HepG2 (cell line): ENCODE measurements at regions not wholly inside any gene's neighbourhood (a gene's known extent, or its start where the extent isn't known, plus 50 kb on each side); places are given as distances from the start of the nearest gene placed in this dataset.

ENCODE experiments used
- ATAC-seq: fragments of 200-7000 bp; cut with Tn5 transposase; 3 replicates; pipeline ENCODE4 v1.9.1; 2020; ENCODE audit warnings: mild to moderate bottlenecking, moderate library complexity
- BruUV-seq: library from RNA; stranded (reverse); fragments of 400-500 nt; replicated peaks from 2 replicates; lab custom pipeline; 2021; lab: Mats Ljungman, UMichigan
- CTCF ChIA-PET: fragments of 300-600 bp; formaldehyde crosslinking; extraction: SDS; loops from one replicate; lab custom pipeline; 2021; ENCODE audit warnings: low total read pairs, inconsistent platforms, low intra/inter-chr PET ratio; lab: Yijun Ruan, JAX
- POLR2A ChIA-PET: fragments of 350-600 bp; sonication (Branson Sonifier 250); formaldehyde crosslinking; loops from one replicate; lab custom pipeline; 2020; ENCODE audit warnings: antibody characterized with exemption, inconsistent platforms; lab: Yijun Ruan, JAX
- DNase-seq: peaks from one replicate; pipeline ENCODE4 v3.0.0-alpha.2; 2015; ENCODE audit warnings: low spot score
- FAIRE-seq: peaks from 3 replicates; lab custom pipeline; 2011; peaks lifted over from hg19 to GRCh38; lab: Jason Lieb, UNC
- H2AFZ ChIP-seq: one replicate; pipeline ENCODE4 v1.6.1; 2011; ENCODE audit warnings: low read length, inconsistent platforms
- H3K27ac ChIP-seq: fragments of 300-600 bp; 3 replicates; pipeline ENCODE4 v1.8.0; 2011; ENCODE audit warnings: mixed run types, mild to moderate bottlenecking, mixed read lengths, low read length, inconsistent platforms; ENCODE audit not compliant: insufficient read depth; ENCODE audit errors: extremely low read length
- H3K27me3 ChIP-seq, 2 experiments: fragments of 200-600 bp in 1 of 2; 2 replicates in 1 of 2; 3 replicates in 1 of 2; pipeline versions ENCODE4 v1.6.0 to v1.8.0; 2011; ENCODE audit warnings: low read length in 2 of 2, mild to moderate bottlenecking in 2 of 2, moderate library complexity in 2 of 2, inconsistent platforms in 1 of 2; ENCODE audit not compliant: insufficient read depth in 2 of 2, control insufficient read depth in 1 of 2
- H3K36me3 ChIP-seq, 2 experiments: fragments of 200-600 bp in 1 of 2; replicated peaks in 1 of 2; 2 replicates in 1 of 2; 3 replicates in 1 of 2; pipeline versions ENCODE4 v1.5.1 to v1.8.0; 2011; ENCODE audit warnings: low read length in 2 of 2, inconsistent platforms in 1 of 2; ENCODE audit not compliant: insufficient read depth in 2 of 2, control insufficient read depth in 1 of 2
- H3K4me1 ChIP-seq: 2 replicates; pipeline ENCODE4 v1.5.1; 2012; ENCODE audit warnings: low read length, inconsistent platforms; ENCODE audit not compliant: insufficient read depth
- H3K4me2 ChIP-seq: 2 replicates; pipeline ENCODE4 v1.6.0; 2011; ENCODE audit warnings: low read depth, low read length, inconsistent platforms
- H3K4me3 ChIP-seq, 3 experiments: fragments of 200-600 bp in 1 of 3; sonication (generic), shearing (Covaris generic) in 1 of 3; replicated peaks in 1 of 3; 2 replicates each; pipeline ENCODE4 v1.5.1; 2011 to 2016; ENCODE audit warnings: low read length in 3 of 3, inconsistent platforms in 2 of 3, low read depth in 2 of 3, mild to moderate bottlenecking in 2 of 3, control low read depth in 1 of 3, mixed read lengths in 1 of 3; ENCODE audit not compliant: insufficient read depth in 1 of 3
- H3K79me2 ChIP-seq: one replicate; pipeline ENCODE4 v1.6.1; 2011; ENCODE audit warnings: low read length, inconsistent platforms; ENCODE audit not compliant: insufficient read depth
- H3K9ac ChIP-seq: 2 replicates; pipeline ENCODE4 v1.6.0; 2011; ENCODE audit warnings: mild to moderate bottlenecking, low read depth, low read length, inconsistent platforms; ENCODE audit not compliant: insufficient read depth
- H3K9me3 ChIP-seq: 2 replicates; pipeline ENCODE4 v1.5.1; 2012; ENCODE audit warnings: mild to moderate bottlenecking, low read length
- H4K20me1 ChIP-seq: 2 replicates; pipeline ENCODE4 v1.6.0; 2011; ENCODE audit warnings: inconsistent platforms, mild to moderate bottlenecking, low read length, moderate library complexity; ENCODE audit not compliant: insufficient read depth
- MAFF ChIP-seq: IDR thresholded peaks from 2 replicates; pipeline ENCODE4 v1.6.1; 2011; ENCODE audit warnings: low read depth, low read length, improper control_type of control experiment
- MAFK ChIP-seq, 2 experiments: IDR thresholded peaks in 1 of 2; conservative IDR thresholded peaks in 1 of 2; 2 replicates each; pipeline ENCODE4 v1.6.1; 2011; ENCODE audit warnings: improper control_type of control experiment in 2 of 2, low read length in 2 of 2
- ZNF251 ChIP-seq: sonication (generic); formaldehyde crosslinking; IDR thresholded peaks from 2 replicates; pipeline ENCODE4 v1.9.0; 2021; ENCODE audit warnings: mild to moderate bottlenecking, missing genetic modification reagents
- ZNF501 ChIP-seq: sonication (generic); formaldehyde crosslinking; IDR thresholded peaks from 2 replicates; pipeline ENCODE4 v1.5.1; 2020; ENCODE audit warnings: mild to moderate bottlenecking, moderate library complexity, missing genetic modification reagents
- WGBS: methylation state at CpG from one replicate; pipeline ENCODE4 v1.1.6; 2017; ENCODE audit warnings: low lambda C conversion rate; 5-methylcytosine and 5-hydroxymethylcytosine counted together
- in situ Hi-C: cut with HindIII; loops from 2 replicates; pipeline ENCODE4 v1.10.0; 2017; ENCODE audit warnings: low pct_unique_long_range_greater_than_20kb; ENCODE audit not compliant: extremely low pct_ligation_motif_present
- intact Hi-C: fragments of 100-400 bp; cut with micrococcal nuclease; formaldehyde crosslinking; loops from one replicate; pipeline ENCODE4 v1.10.0; 2022; ENCODE audit not compliant: unreplicated experiment
- TF ChIP-seq, protein P1 (sequence below): sonication (generic); formaldehyde crosslinking; IDR thresholded peaks from 2 replicates; pipeline ENCODE4 v1.9.0; 2021; ENCODE audit warnings: missing genetic modification reagents, mild to moderate bottlenecking, borderline replicate concordance
- TF ChIP-seq, protein P2 (sequence below): sonication (generic); formaldehyde crosslinking; IDR thresholded peaks from 2 replicates; pipeline ENCODE4 v1.4.0; 2020; ENCODE audit warnings: mild to moderate bottlenecking, missing genetic modification reagents

DNA sequence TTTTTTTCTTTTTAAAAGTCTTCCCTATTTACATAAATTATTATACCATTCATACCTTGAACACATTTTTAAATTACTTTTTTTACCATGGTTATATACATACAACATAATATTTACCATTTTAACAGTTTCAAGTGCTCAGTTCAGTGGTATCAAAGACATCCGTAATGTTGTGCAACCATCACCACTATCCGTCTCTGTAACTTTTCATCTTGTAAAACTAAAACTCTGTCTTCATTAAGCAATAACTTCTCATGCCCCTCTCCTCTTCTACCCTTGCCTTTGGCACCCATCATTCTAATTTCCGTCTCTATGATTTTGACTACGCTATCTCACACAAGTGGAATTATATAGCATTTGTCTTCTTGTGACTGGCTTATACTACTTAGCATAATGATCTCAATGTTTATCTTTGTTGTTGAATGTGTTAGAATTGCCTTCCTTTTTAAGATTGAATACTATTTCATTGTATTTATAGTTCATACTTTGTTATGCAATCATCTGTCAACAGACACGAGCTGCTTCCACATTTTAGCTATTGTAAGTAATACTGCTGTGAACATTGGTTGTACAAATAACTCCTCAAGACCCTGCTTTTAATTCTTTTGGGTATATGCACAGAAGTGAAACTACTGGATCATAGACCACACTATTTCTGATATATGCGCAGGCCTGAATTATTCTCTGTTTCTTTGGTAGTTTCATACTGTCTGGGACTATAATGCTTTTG lies 689.5 kb upstream of the NCAM2 start (continued):
- TF ChIP-seq, protein P1, sequence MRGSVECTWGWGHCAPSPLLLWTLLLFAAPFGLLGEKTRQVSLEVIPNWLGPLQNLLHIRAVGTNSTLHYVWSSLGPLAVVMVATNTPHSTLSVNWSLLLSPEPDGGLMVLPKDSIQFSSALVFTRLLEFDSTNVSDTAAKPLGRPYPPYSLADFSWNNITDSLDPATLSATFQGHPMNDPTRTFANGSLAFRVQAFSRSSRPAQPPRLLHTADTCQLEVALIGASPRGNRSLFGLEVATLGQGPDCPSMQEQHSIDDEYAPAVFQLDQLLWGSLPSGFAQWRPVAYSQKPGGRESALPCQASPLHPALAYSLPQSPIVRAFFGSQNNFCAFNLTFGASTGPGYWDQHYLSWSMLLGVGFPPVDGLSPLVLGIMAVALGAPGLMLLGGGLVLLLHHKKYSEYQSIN (CRISPR knock-in tag) = no peak
- no peak for TF ChIP-seq ZNF251 (CRISPR knock-in tag)
- TF ChIP-seq, protein P2, sequence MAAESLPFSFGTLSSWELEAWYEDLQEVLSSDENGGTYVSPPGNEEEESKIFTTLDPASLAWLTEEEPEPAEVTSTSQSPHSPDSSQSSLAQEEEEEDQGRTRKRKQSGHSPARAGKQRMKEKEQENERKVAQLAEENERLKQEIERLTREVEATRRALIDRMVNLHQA (CRISPR knock-in tag) = no peak

DNA sequence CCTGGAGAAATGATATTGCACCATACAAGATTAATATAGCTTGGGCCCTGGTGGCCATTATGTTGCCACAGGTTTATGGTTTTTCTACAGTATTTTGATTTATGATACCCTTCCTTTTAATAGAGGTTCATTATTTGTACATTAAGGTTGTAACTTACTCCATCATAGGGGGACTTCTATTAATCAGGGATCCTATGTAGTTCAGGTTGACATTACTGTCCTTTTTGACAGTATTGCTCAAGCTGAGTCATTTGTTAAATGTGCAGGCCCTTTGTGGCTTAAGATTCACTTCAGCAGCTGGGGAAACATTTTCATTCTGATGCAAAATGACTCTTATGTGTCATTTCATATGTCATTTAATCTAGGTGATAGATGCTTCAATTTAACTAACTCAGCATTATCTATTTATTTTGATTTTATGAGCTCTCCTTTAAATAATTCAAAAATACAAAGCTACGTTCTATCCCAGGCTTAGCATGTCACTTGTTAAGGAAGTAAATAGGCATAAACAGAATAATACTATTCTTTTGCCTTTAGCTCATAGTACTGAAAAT lies 686.9 kb upstream of the NCAM2 start:
- intact Hi-C loops = no loop called here

More for the DNA sequence above, 686.9 kb upstream of the NCAM2 start:
- Histone ChIP-seq H3K4me2 (no peak overlapping the region), H4K20me1 (no peaks in the 10 kb centered on the region)
- BruUV-seq = no TSS peak
- TF ChIP-seq MAFF (0 out of 2 replicates have a peak, but pooled peaks have one; percentile 3), MAFK (conservative IDR thresholded peaks at IDR 0.05 in 1 of 2, IDR thresholded peaks at IDR 0.05 in 1 of 2; ENCODE audit: low read length in 2 of 2) (peak in 1 of 2 experiments; percentile 15; a peak in 1 of 4 replicates), ZNF501 (CRISPR knock-in tag) (no peak)
- TF ChIP-seq, all 625 proteins: peak for 2
- 8% methylated on average over 1 of the region's 1 CpG for WGBS
- H3K36me3 ChIP-seq = no peaks in the 10 kb centered on the region
- no peak for FAIRE-seq
- H3K4me1 ChIP-seq = no peaks in the 10 kb centered on the region
- no peak overlapping the region for H2AFZ ChIP-seq
- H3K27ac ChIP-seq = no peak overlapping the region
- H3K9ac ChIP-seq = no peak overlapping the region
- CTCF ChIA-PET = no interaction called here
- no peak for ATAC-seq
- peaks cover 81% of the 10 kb centered on the region for H3K9me3 ChIP-seq
- H3K27me3 ChIP-seq = no peaks in the 10 kb centered on the region
- POLR2A ChIA-PET = no interaction called here
- no peak overlapping the region for H3K4me3 ChIP-seq
- H3K79me2 ChIP-seq = no peaks in the 10 kb centered on the region
- no peak for DNase-seq
- in situ Hi-C loops = no loop called here
